H1 (cell line): ENCODE measurements at regions not wholly inside any gene's neighbourhood (a gene's known extent, or its start where the extent isn't known, plus 50 kb on each side); places are given as distances from the start of the nearest gene placed in this dataset.

ENCODE experiments used
- ATF3 ChIP-seq: IDR thresholded peaks from 2 replicates; pipeline ENCODE4 v1.6.1; 2011; ENCODE audit warnings: low read depth, mild to moderate bottlenecking, low read length; ENCODE audit not compliant: insufficient read depth
- KDM5A ChIP-seq: fragments of 200-600 bp; IDR thresholded peaks from 2 replicates; pipeline ENCODE4 v1.7.1; 2012; ENCODE audit warnings: mild to moderate bottlenecking, low read length, inconsistent platforms, mixed read lengths
- POLR2A ChIP-seq, 2 experiments: IDR thresholded peaks; 1 replicate in 1 of 2; 2 replicates in 1 of 2; pipeline ENCODE4 v1.6.1; 2011; ENCODE audit warnings: low read depth in 2 of 2, low read length in 2 of 2, mild to moderate bottlenecking in 2 of 2; ENCODE audit errors: control extremely low read depth in 1 of 2

- TF ChIP-seq ATF3 (no peak), POLR2A (IDR thresholded peaks at IDR 0.05; ENCODE audit: control extremely low read depth in 1 of 2, low read depth in 2 of 2, low read length in 2 of 2) (no peak), KDM5A (no peak)
Measured at GRCh38 chr9:118522093-118523028, 818.2 kb downstream of the TLR4 start (continued).
